ENCODE measurements at regions not wholly inside any gene's neighbourhood (a gene's known extent, or its start where the extent isn't known, plus 50 kb on each side); places are given as distances from the start of the nearest gene placed in this dataset.
A peak's percentile ranks its signal among the peaks of the same experiment; 100 is the strongest.
"Not testable (repeated sequence)": the region's sequence is repeated elsewhere in the genome, so short reads cannot be mapped to it uniquely, and the experiment has no call there.

- not testable (repeated sequence) for H3K9me3 ChIP-seq (ENCODE audit: control insufficient read depth in 2 of 2, insufficient read depth in 1 of 2, low read depth in 1 of 2, low read length in 1 of 2); H3K27ac ChIP-seq (ENCODE audit: low read depth in 1 of 3, low read length in 2 of 3); H3K4me1 ChIP-seq (ENCODE audit: control insufficient read depth in 3 of 3, insufficient read depth in 2 of 3, low read depth in 1 of 3, low read length in 2 of 3); DNase-seq; H3K36me3 ChIP-seq (ENCODE audit: control insufficient read depth in 3 of 3, insufficient read depth in 2 of 3, low read depth in 1 of 3, low read length in 3 of 3); FAIRE-seq; H3K27me3 ChIP-seq (ENCODE audit: control insufficient read depth in 3 of 3, insufficient read depth in 3 of 3, low read length in 3 of 3); H3K4me3 ChIP-seq (ENCODE audit: low read depth in 1 of 3, low read length in 3 of 3)
- 91 to 95% (median 92%) methylated on average over 4 of the region's 4 CpGs for WGBS, 3 donors
Measured at GRCh38 chr7:84730864-84731263, 456.0 kb downstream of the SEMA3D start.

GRCh38 chr7:84729284-84729683, 457.6 kb downstream of the SEMA3D start:
- Histone ChIP-seq H3K27ac (ENCODE audit: low read depth in 1 of 3, low read length in 2 of 3) (no peak overlapping the region), H3K4me1 (ENCODE audit: control insufficient read depth in 3 of 3, insufficient read depth in 2 of 3, low read depth in 1 of 3, low read length in 2 of 3) (no peaks in the 10 kb centered on the region), H3K36me3 (ENCODE audit: control insufficient read depth in 3 of 3, insufficient read depth in 2 of 3, low read depth in 1 of 3, low read length in 3 of 3) (no peaks in the 10 kb centered on the region), H3K9me3 (ENCODE audit: control insufficient read depth in 2 of 2, insufficient read depth in 1 of 2, low read depth in 1 of 2, low read length in 1 of 2) (peaks cover 0 to 4% of the 10 kb centered on the region in 2 donors), H3K27me3 (ENCODE audit: control insufficient read depth in 3 of 3, insufficient read depth in 3 of 3, low read length in 3 of 3) (no peaks in the 10 kb centered on the region), H3K4me3 (ENCODE audit: low read depth in 1 of 3, low read length in 3 of 3) (no peak overlapping the region)
- 50 to 58% (median 54%) methylated on average over 1 of the region's 1 CpG for WGBS, 3 donors
- FAIRE-seq (no peak), DNase-seq (no peak)

GRCh38 chr7:84722734-84723133, 464.1 kb downstream of the SEMA3D start:
- H3K4me3 ChIP-seq (ENCODE audit: low read depth in 1 of 3, low read length in 3 of 3): no peak overlapping the region
- WGBS, 3 donors: 78 to 89% (median 85%) methylated on average over 3 of the region's 3 CpGs
- H3K36me3 ChIP-seq (ENCODE audit: control insufficient read depth in 3 of 3, insufficient read depth in 2 of 3, low read depth in 1 of 3, low read length in 3 of 3): no peaks in the 10 kb centered on the region
- no peak for FAIRE-seq
- H3K27ac ChIP-seq (ENCODE audit: low read depth in 1 of 3, low read length in 2 of 3): no peak overlapping the region
- DNase-seq: no peak
- H3K4me1 ChIP-seq (ENCODE audit: control insufficient read depth in 3 of 3, insufficient read depth in 2 of 3, low read depth in 1 of 3, low read length in 2 of 3): no peaks in the 10 kb centered on the region
- peaks cover 0 to 9% of the 10 kb centered on the region in 2 donors for H3K9me3 ChIP-seq (ENCODE audit: control insufficient read depth in 2 of 2, insufficient read depth in 1 of 2, low read depth in 1 of 2, low read length in 1 of 2)
- H3K27me3 ChIP-seq (ENCODE audit: control insufficient read depth in 3 of 3, insufficient read depth in 3 of 3, low read length in 3 of 3): no peaks in the 10 kb centered on the region

- no peak for DNase-seq
- Histone ChIP-seq H3K27me3 (ENCODE audit: control insufficient read depth in 3 of 3, insufficient read depth in 3 of 3, low read length in 3 of 3) (no peaks in the 10 kb centered on the region), H3K4me1 (ENCODE audit: control insufficient read depth in 3 of 3, insufficient read depth in 2 of 3, low read depth in 1 of 3, low read length in 2 of 3) (no peaks in the 10 kb centered on the region), H3K9me3 (ENCODE audit: control insufficient read depth in 2 of 2, insufficient read depth in 1 of 2, low read depth in 1 of 2, low read length in 1 of 2) (peaks cover 0 to 9% of the 10 kb centered on the region in 2 donors), H3K27ac (ENCODE audit: low read depth in 1 of 3, low read length in 2 of 3) (no peak overlapping the region), H3K36me3 (ENCODE audit: control insufficient read depth in 3 of 3, insufficient read depth in 2 of 3, low read depth in 1 of 3, low read length in 3 of 3) (no peaks in the 10 kb centered on the region), H3K4me3 (ENCODE audit: low read depth in 1 of 3, low read length in 3 of 3) (no peak overlapping the region)
- WGBS, 3 donors: 82 to 90% (median 89%) methylated on average over 3 of the region's 3 CpGs
- FAIRE-seq: no peak
Measured at GRCh38 chr7:84722086-84722485, 464.8 kb downstream of the SEMA3D start.

GRCh38 chr7:84720456-84721097, 466.3 kb downstream of the SEMA3D start:
- DNase-seq: no peak
- Histone ChIP-seq H3K36me3 (ENCODE audit: control insufficient read depth in 3 of 3, insufficient read depth in 2 of 3, low read depth in 1 of 3, low read length in 3 of 3) (no peaks in the 10 kb centered on the region), H3K9me3 (ENCODE audit: control insufficient read depth in 2 of 2, insufficient read depth in 1 of 2, low read depth in 1 of 2, low read length in 1 of 2) (peaks cover 0 to 9% of the 10 kb centered on the region in 2 donors), H3K4me1 (ENCODE audit: control insufficient read depth in 3 of 3, insufficient read depth in 2 of 3, low read depth in 1 of 3, low read length in 2 of 3) (no peaks in the 10 kb centered on the region), H3K27ac (ENCODE audit: low read depth in 1 of 3, low read length in 2 of 3) (no peak overlapping the region), H3K27me3 (ENCODE audit: control insufficient read depth in 3 of 3, insufficient read depth in 3 of 3, low read length in 3 of 3) (no peaks in the 10 kb centered on the region), H3K4me3 (ENCODE audit: low read depth in 1 of 3, low read length in 3 of 3) (no peak overlapping the region)
- peak; percentile 67 for FAIRE-seq

- Histone ChIP-seq H3K36me3 (ENCODE audit: control insufficient read depth in 3 of 3, insufficient read depth in 2 of 3, low read depth in 1 of 3, low read length in 3 of 3) (no peaks in the 10 kb centered on the region), H3K27ac (ENCODE audit: low read depth in 1 of 3, low read length in 2 of 3) (no peak overlapping the region), H3K4me3 (ENCODE audit: low read depth in 1 of 3, low read length in 3 of 3) (no peak overlapping the region), H3K4me1 (ENCODE audit: control insufficient read depth in 3 of 3, insufficient read depth in 2 of 3, low read depth in 1 of 3, low read length in 2 of 3) (no peaks in the 10 kb centered on the region), H3K27me3 (ENCODE audit: control insufficient read depth in 3 of 3, insufficient read depth in 3 of 3, low read length in 3 of 3) (no peaks in the 10 kb centered on the region), H3K9me3 (ENCODE audit: control insufficient read depth in 2 of 2, insufficient read depth in 1 of 2, low read depth in 1 of 2, low read length in 1 of 2) (no peaks in the 10 kb centered on the region)
- 61 to 69% (median 65%) methylated on average over 4 of the region's 4 CpGs for WGBS, 3 donors
- FAIRE-seq: no peak
- DNase-seq: no peak
Measured at GRCh38 chr7:84714765-84715164, 472.1 kb downstream of the SEMA3D start.

GRCh38 chr7:84712374-84713121, 474.3 kb downstream of the SEMA3D start:
- no peaks in the 10 kb centered on the region for H3K27me3 ChIP-seq (ENCODE audit: control insufficient read depth in 3 of 3, insufficient read depth in 3 of 3, low read length in 3 of 3)
- no peaks in the 10 kb centered on the region for H3K4me1 ChIP-seq (ENCODE audit: control insufficient read depth in 3 of 3, insufficient read depth in 2 of 3, low read depth in 1 of 3, low read length in 2 of 3)
- 40 to 63% (median 61%) methylated on average over 4 of the region's 4 CpGs for WGBS, 3 donors
- H3K36me3 ChIP-seq (ENCODE audit: control insufficient read depth in 3 of 3, insufficient read depth in 2 of 3, low read depth in 1 of 3, low read length in 3 of 3): no peaks in the 10 kb centered on the region
- H3K9me3 ChIP-seq (ENCODE audit: control insufficient read depth in 2 of 2, insufficient read depth in 1 of 2, low read depth in 1 of 2, low read length in 1 of 2): no peaks in the 10 kb centered on the region
- no peak overlapping the region for H3K4me3 ChIP-seq (ENCODE audit: low read depth in 1 of 3, low read length in 3 of 3)
- DNase-seq: peak in 1 of 2 donors; percentile 48
- no peak overlapping the region for H3K27ac ChIP-seq (ENCODE audit: low read depth in 1 of 3, low read length in 2 of 3)
- no peak for FAIRE-seq

GRCh38 chr7:84710538-84710937, 476.3 kb downstream of the SEMA3D start:
- H3K36me3 ChIP-seq (ENCODE audit: control insufficient read depth in 3 of 3, insufficient read depth in 2 of 3, low read depth in 1 of 3, low read length in 3 of 3); H3K9me3 ChIP-seq (ENCODE audit: control insufficient read depth in 2 of 2, insufficient read depth in 1 of 2, low read depth in 1 of 2, low read length in 1 of 2); H3K27ac ChIP-seq (ENCODE audit: low read depth in 1 of 3, low read length in 2 of 3); H3K4me1 ChIP-seq (ENCODE audit: control insufficient read depth in 3 of 3, insufficient read depth in 2 of 3, low read depth in 1 of 3, low read length in 2 of 3); DNase-seq; H3K4me3 ChIP-seq (ENCODE audit: low read depth in 1 of 3, low read length in 3 of 3); H3K27me3 ChIP-seq (ENCODE audit: control insufficient read depth in 3 of 3, insufficient read depth in 3 of 3, low read length in 3 of 3); FAIRE-seq: not testable (repeated sequence)
- WGBS, 3 donors: 72 to 100% (median 84%) methylated on average over 1 of the region's 3 CpGs
